Body of pancreas (tissue), 4 donors: ENCODE measurements at regions not wholly inside any gene's neighbourhood (a gene's known extent, or its start where the extent isn't known, plus 50 kb on each side); places are given as distances from the start of the nearest gene placed in this dataset.
"Not testable (repeated sequence)": the region's sequence is repeated elsewhere in the genome, so short reads cannot be mapped to it uniquely, and the experiment has no call there.

Source experiments
- ATAC-seq: fragments of 150-250 bp; one replicate; pipeline ENCODE4 v1.9.1; 2016
- DNase-seq, 4 donors: peaks; one replicate each; pipeline ENCODE4 v3.0.0-alpha.2; 2019
- H3K27ac ChIP-seq, 4 donors: fragments of 200-600 bp; sonication (generic); 1 replicate in 3 of 4; 2 replicates in 1 of 4; pipeline versions ENCODE4 v1.5.1 to v1.6.1; 2016 to 2019; ENCODE audit warnings: mild to moderate bottlenecking in 1 of 4, mixed read lengths in 1 of 4, moderate library complexity in 1 of 4
- H3K27me3 ChIP-seq, 2 donors: fragments of 200-600 bp; sonication (generic); one replicate each; pipeline ENCODE4 v1.6.0; 2016; ENCODE audit warnings: mild to moderate bottlenecking in 1 of 2
- H3K36me3 ChIP-seq, 2 donors: fragments of 200-600 bp; sonication (generic); replicated peaks in 1 of 2; 2 replicates each; pipeline ENCODE4 v1.5.1; 2016; ENCODE audit warnings: low read depth in 2 of 2; ENCODE audit not compliant: insufficient read depth in 1 of 2
- H3K4me1 ChIP-seq: fragments of 200-600 bp; sonication (generic); one replicate; pipeline ENCODE4 v1.6.0; 2016
- H3K4me3 ChIP-seq, 2 donors: fragments of 200-600 bp; sonication (generic); 1 replicate in 1 of 2; 2 replicates in 1 of 2; pipeline ENCODE4 v1.5.1; 2016 to 2019
- H3K9me3 ChIP-seq, 3 donors: fragments of 200-600 bp; sonication (generic); 1 replicate in 2 of 3; 2 replicates in 1 of 3; pipeline ENCODE4 v1.5.1; 2016
- CTCF ChIP-seq, 7 experiments: fragments of 450-650 bp in 4 of 7; fragments of 200-600 bp in 3 of 7; sonication (generic) in 3 of 7; IDR thresholded peaks; one replicate each; pipeline ENCODE4 v1.5.1; 2016 to 2019; ENCODE audit warnings: antibody characterized with exemption in 7 of 7
- POLR2A ChIP-seq, 3 donors: fragments of 450-650 bp; IDR thresholded peaks; one replicate each; pipeline ENCODE4 v1.6.1; 2016; ENCODE audit warnings: antibody characterized with exemption in 3 of 3, mild to moderate bottlenecking in 2 of 3
- WGBS, 2 donors: methylation state at CpG; one replicate each; pipeline ENCODE4 v1.1.5; 2017; 5-methylcytosine and 5-hydroxymethylcytosine counted together
- intact Hi-C: fragments of 100-400 bp; cut with DNase I; formaldehyde crosslinking; loops from one replicate; pipeline ENCODE4 v1.15.1; 2023

DNA sequence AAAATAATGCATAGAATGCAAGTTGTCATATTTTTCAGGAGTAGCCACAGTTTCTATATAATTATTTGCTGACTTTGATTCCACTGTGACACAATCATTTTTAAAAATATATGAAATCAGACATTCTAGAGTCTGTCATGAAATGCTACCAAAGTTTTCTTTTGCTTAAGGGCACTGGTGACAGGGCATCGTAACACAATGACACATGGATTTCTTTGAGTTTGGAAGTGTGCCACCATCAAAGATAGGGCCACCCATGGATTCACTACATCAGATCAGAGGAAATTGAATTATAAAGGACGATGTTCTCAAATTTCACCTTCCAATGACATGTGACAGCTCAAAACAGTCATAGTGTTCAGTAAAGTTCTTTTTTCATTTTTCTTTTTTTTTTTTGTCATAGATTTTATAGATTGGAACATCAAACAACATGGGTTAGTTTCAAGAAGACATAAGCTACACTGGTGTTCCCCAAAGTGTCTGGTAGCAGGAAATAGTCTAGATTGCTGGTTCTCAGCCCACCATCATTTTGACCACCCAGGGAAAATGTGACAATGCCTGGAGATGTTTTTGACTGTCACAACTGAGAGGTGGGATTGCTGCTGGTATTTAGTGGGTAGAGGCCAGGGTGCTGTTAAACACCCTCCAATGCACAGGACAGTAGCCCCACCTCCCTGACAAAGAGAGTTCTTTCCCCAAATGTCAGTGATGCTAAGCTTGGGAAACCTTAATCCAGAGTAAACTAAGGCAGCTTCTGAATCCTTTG lies 123.8 kb upstream of the DOK5 start:
- Histone ChIP-seq H3K36me3 (no peaks in the 10 kb centered on the region), H3K27ac (no peak overlapping the region), H3K27me3 (no peaks in the 10 kb centered on the region), H3K4me1 (no peaks in the 10 kb centered on the region), H3K4me3 (no peak overlapping the region), H3K9me3 (no peaks in the 10 kb centered on the region)
- ATAC-seq (no peak), DNase-seq (no peak)
- 64 to 65% methylated on average over 2 of the region's 2 CpGs for WGBS, 2 donors
- no peak for TF ChIP-seq CTCF (IDR thresholded peaks at IDR 0.05)
- TF ChIP-seq POLR2A (IDR thresholded peaks at IDR 0.05) = no peak
- intact Hi-C loops = no loop called here

DNA sequence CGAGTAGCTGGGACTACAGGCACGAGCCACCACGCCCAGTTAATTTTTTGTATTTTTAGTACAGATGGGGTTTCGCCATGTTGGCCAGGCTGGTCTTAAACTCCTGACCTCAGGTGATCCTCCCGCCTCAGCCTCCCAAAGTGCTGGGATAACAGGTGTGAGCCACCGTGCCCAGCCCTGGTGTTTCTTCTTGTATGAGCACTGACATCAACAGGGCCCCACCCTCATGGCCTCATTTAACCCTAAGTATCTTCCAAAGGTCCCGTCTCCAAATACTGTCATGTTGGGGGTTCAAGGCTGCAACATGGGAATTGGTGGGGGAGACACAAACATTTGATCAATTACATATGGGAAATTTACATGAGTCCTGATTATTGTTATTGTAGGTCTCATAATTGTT lies 122.9 kb upstream of the DOK5 start:
- 75 to 88% methylated on average over 7 of the region's 7 CpGs for WGBS, 2 donors
- H3K27ac ChIP-seq, DNase-seq, intact Hi-C loops, ATAC-seq, H3K27me3 ChIP-seq, H3K9me3 ChIP-seq, H3K4me1 ChIP-seq, H3K4me3 ChIP-seq, H3K36me3 ChIP-seq: not testable (repeated sequence)

- WGBS, 2 donors = 49 to 53% methylated on average over 4 of the region's 4 CpGs
- Histone ChIP-seq H3K9me3 (no peaks in the 10 kb centered on the region), H3K27me3 (no peaks in the 10 kb centered on the region), H3K36me3 (no peaks in the 10 kb centered on the region), H3K4me3 (no peak overlapping the region), H3K27ac (no peak overlapping the region), H3K4me1 (no peaks in the 10 kb centered on the region)
- DNase-seq (no peak), ATAC-seq (no peak)
- intact Hi-C loops = no loop called here
- no peak for TF ChIP-seq POLR2A (IDR thresholded peaks at IDR 0.05)
- no peak for TF ChIP-seq CTCF (IDR thresholded peaks at IDR 0.05)
These were observed 122.1 kb upstream of the DOK5 start for GRCh38 chr20:54353292-54353691.

DNA sequence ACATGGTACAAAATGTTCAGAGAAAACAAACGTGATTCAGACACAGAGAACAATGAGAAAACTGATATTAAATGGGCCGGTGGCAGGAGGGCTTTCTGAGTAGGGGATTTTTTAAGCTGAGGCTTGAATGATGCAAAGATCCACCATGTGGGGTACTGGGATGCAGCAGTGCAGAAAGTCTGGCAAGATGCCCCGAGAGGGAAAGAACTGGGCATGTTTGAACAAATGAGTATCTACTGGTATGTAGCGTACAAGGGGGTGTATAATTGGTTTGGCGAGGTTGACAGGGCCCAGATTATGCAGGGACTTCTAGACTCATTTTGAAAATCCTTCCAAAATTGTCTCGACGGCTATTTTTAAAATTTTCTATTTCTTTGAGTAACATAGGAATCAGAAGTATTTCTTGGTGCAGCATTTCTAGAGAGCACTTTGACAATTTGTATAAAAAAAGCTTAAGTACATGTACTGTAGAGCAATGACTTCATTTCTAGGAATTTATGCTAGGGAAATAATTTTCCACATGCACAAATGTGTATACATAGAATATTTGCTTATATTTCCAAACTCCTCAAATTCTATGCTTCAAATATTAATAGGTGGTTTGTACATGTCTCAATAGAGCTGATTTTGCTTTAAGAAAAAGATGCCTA lies 119.6 kb upstream of the DOK5 start:
- Histone ChIP-seq H3K4me1 (no peaks in the 10 kb centered on the region), H3K4me3 (no peak overlapping the region), H3K27ac (no peak overlapping the region), H3K27me3 (no peaks in the 10 kb centered on the region), H3K36me3 (no peaks in the 10 kb centered on the region), H3K9me3 (no peaks in the 10 kb centered on the region)
- intact Hi-C loops = no loop called here
- 75 to 84% methylated on average over 7 of the region's 7 CpGs for WGBS, 2 donors
- DNase-seq (no peak), ATAC-seq (no peak)
- no peak for TF ChIP-seq POLR2A (IDR thresholded peaks at IDR 0.05)
- no peak for TF ChIP-seq CTCF (IDR thresholded peaks at IDR 0.05)

DNA sequence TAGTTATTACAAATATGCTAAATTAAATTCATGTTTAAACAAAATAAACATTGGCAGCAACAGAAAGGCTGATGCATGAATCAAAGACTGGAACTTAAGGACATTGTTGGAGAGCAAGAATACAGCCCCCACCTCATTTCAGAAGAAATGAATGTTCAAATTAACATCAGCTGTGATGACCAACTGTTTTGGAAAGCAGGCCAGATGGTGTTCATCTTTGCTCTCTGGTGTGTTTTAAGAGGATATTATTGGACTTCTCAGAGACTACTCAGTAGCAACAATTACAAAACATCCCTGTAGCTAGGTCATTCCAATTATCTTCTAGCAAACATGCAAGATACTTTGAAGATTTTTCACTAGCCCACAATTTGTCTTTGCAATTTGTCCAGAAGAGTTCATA lies 118.6 kb upstream of the DOK5 start:
- TF ChIP-seq POLR2A (IDR thresholded peaks at IDR 0.05) = no peak
- TF ChIP-seq CTCF (IDR thresholded peaks at IDR 0.05) = no peak

More for the DNA sequence above, 118.6 kb upstream of the DOK5 start:
- intact Hi-C loops = no loop called here
- DNase-seq = no peak
- Histone ChIP-seq H3K36me3 (no peaks in the 10 kb centered on the region), H3K27me3 (no peaks in the 10 kb centered on the region), H3K4me3 (no peak overlapping the region), H3K9me3 (no peaks in the 10 kb centered on the region), H3K27ac (no peak overlapping the region), H3K4me1 (no peaks in the 10 kb centered on the region)
- ATAC-seq = no peak
